Cerebellar cortex (tissue), 1 donor: ENCODE measurements at regions not wholly inside any gene's neighbourhood (a gene's known extent, or its start where the extent isn't known, plus 50 kb on each side); places are given as distances from the start of the nearest gene placed in this dataset.

Source experiments
- DNase-seq: peaks from one replicate; pipeline ENCODE4 v3.0.0-alpha.2; 2015; ENCODE audit warnings: low spot score

DNA sequence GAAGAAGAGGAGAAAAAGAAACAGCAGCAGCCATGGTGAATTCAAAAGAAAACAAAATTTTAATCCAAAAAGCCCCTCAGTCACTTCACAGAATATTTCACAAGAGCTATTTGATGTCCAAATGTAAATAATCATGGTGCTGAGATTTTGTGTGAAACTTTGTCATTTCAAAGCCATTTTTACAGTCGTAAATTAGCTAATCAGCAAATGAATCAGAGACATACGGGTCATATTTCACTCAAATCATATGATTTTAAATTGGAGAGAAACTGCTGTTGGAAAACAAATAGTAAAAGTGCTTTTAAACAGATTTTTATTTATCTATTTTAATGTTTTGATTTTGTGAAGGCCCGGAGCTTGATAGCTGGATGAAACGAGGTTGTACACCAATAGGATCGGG, 101.4 kb upstream of the SMIM23 start:
- no peak for DNase-seq

DNA sequence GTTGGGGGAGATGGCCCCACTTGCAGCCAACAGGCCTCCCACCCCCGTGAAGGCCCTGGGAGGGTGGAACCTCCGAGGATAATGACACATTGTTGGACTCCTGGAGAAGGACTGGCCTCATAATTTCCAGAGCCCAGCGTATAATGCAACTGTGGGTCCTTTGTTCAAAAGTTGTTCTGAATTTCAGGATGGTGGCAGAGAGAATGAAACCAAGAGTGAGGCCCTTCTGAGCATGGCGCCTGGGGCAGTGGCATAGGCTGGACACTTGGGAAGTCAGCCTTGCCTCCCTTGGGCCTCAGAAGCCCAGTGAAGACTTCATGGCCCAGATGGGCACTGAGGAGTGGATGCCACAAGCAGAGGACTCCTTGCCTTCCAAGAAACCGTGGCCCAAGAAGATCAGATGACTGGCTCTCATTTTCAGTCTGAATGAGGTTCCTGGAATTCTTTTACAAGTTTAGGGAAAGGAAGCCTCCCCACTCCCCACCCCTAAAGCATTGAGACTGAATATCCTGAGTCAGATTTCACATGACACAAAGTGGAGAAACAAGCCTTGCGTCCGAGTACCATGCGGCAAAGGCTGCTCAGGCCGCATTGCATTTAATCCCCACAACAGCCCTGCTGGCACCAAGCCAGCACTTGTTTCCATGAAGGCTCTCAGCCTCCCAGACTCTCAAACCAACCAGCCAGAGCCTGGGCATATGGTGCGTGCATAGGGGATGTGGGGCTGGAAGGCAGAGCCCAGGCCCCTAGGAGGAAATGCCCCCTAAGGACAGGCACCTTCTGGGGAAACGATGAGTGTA, 96.7 kb upstream of the SMIM23 start:
- DNase-seq: no peak

DNA sequence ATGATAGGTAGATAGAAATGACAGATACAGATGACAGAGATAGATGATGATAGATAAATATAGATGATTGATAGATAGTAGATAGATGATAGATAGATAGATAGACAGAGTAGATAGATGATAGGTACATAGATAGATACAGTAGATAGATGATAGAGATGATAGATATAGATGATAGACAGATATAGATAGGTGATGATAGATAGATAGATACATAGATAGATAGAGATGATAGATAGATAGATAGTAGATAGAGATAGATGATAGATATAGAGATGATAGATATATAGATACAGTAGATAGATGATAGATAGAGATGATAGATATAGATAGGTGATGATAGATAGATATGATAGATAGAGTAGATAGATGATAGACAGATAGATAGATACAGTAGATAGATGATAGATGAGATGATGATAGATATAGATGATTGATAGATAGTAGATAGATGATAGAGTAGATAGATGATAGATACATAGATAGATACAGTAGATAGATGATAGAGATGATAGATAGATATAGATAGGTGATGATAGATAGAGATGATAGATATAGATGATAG, 95.7 kb upstream of the SMIM23 start:
- no peak for DNase-seq

DNA sequence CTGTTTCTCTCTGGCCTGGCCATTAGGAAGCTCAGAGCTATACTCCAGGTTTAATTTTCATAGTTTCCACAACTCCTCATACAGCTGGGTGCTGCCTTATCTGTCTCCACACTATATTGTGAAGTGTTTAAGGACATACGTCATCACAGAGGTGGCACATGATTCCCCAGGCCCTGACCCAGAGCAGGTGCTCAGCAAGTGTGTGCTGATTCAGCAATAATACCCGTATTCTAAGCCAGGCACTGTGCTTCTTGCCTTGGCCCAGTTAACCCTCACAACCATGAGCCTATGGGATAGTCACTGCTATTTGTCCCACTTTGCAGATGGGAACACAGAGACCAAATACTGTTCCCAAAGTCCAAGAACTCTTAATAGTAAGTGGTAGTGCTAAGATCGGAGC, 93.5 kb upstream of the SMIM23 start:
- DNase-seq: no peak

DNA sequence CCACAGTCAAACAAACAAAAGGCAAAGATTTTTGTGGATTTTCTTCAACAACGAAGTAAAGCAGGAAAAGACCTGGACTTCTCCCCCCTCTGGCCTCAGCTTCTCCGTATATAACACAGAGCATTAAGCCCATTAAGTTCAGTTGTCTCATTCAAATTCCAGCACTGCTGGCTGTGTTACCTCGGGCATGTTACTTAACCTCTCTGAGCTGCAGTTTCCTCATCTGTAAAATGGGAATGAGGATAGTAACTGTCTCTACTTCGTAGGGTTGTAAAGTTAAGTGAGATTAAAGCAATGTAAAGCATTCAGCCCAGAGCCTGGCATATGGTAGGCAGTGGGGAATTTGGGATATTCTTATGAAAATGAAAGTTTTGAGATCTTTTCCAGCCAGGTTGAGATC, 92.7 kb upstream of the SMIM23 start:
- DNase-seq: no peak

DNA sequence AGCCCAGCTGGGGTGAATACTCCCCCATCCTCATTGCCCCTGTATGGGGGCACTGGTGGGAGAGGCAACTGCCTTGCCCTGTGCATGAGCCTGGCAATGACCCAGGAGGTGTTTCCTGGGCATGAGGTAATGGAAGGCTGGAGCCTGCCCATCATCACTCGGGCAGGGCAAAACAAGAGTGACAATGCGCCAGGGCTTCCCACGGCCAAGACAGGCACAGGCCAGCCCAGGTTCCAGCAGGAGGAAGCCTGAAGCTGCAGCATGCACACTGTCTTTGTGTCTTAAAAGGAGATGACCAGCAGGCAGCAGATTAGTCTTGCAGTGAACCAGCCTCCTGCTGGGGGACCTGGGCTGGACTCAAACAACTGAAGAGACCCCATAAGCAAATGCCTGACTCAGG, 92.2 kb upstream of the SMIM23 start:
- DNase-seq: no peak

DNA sequence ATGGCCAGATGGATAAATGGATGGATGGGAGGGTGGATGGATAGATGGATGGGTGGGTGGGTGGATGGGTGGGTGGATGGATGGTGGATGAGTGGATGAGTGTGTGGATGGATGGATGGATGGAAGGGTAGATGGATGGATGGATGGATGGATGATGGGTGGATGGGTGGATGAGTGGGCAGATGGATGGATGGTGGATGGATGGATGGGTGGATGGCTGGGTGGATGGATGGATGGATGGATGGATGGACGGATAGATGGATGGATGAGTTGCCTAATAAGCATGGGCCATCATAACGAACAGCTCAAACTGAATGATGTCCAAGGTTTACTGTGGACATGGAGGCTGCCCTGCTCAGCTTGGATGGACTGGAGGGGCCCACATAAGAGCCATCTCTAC, 89.8 kb upstream of the SMIM23 start:
- no peak for DNase-seq

DNA sequence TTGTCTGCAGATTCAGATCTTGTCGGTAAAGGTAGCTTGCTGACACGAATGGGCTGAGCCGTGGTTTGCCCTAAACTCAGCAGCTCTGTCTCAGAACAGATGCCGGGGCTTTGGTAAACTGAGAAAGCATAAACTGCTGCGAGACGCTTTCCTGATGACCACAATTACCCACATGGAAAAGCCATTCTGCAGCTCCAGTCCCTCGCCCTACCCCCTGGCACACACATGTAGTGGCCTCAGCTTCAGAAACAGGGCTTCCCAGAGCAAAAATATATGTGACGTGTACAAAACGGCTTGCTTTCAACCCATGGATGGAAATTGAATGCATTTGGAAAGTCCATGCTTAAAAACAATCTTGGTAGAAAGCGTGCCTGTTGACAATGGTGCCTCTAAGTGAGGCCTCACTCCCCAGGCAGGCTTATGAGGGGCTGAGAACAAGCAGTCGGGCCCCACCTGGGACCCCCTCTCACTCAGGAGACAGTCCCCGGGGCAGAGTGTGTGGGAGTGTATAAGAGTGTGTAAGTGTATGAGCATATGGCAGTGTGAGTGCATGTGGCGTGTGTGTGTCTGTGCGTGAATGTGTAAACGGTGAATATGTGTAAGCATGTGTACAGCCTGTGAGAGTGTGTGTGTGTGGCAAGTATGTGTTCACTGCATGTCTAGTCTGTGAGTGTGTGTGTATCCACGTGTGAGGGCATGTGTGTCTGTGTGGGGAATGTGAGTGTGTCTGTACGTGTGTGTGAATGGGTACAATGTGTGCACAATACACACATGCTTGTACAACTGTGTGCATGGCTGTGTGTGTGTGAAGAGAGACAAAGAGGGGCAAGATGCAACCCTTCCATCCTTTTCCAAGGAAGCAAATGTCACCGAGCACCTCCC, 88.2 kb upstream of the SMIM23 start:
- no peak for DNase-seq

DNA sequence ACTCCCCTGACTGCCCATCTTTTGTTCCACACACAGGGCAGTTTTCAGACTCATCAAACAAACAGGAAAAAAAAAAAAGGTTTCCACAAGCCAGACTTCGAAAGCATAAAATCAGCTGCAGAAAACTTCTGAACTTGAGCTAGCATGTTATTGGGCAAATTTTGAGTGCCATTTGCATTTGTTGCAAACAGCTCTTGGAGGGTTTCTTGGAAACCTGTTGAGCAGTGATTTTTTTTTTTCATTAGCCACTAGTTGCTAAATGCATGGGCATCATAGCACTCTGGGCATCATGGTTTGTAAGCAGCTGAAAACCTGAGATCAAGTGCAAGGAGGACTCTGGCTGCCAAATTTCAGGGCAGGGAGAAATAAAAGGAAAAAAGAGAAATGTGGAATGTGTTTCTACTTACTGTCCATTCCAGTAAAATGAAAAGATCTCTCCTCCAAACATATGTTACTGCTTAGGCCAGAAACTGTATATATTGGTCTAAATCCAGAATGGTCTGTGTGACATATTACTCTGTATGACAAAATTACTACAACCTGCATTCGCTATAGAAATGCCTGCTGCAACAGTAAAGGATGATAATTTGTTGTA, 85.2 kb upstream of the SMIM23 start:
- no peak for DNase-seq

DNA sequence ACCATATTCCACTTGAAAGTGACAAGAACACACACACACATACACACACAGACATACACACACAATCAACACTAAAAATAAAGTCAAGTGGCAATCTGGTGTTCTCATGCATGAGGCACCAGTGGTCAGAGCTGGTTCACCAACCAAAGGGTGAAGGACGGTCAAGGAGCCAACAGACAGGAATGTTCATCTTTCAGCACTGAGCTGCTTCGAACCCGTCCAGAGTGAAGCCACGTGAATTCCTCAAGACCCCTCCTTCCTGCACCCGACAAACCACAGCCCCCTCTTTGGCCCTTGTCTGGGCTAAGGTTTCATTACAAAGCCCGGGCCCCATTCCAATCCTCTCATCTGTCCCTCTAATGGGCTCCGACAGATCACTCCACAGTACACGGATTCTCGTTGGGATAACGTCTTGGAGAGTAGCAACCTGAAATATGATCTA, 84.5 kb upstream of the SMIM23 start:
- no peak for DNase-seq

DNA sequence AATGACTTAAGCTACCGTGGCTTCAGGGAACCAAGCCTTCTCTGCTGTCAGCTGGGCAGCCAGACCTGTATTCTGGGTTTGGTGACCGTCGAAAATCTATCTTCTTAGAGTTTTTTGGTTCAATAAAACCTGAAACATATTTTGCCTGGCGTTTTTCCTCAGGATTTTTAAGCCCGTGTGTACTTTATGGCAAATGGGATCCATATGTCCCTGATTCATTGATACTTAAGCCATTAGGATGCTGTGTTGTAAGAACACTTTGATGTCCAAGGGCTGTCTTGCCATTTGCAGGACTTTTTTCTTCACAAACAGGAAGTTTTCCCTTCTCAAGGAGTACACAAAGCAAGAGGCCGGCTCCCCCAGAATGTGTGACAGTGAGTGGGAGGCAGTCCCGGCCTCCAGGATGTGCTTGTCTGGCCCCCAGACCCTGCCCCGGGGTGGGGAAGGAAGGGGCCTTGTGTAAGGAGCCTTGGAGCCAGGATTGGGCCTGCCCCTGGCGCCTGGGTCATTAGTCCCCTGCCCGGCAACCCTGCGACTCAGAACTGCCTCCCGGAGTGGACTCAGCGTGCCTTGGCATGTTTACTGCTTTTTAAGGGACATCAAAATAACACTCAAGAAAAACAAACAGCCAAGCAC, 83.4 kb upstream of the SMIM23 start:
- DNase-seq: no peak

DNA sequence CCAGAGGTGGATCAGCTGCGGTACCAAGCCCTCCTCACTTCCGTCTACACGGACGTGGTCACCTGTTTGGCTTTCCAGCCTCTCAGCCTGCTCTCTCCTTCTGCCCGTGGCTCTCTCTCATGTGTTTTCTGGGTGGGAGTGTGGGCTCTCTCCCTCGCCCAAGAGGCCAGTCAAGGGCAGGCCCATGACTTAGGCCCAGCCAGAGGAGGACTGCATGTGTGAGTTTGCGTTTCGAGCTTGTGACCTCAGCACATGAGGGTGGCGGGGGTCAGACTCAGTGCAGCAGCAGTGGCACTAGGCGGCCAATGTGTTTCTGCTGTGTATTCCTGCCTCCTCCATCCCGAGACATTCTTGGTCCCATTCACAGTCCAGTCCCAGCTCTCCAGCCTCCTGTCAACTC, 82.5 kb upstream of the SMIM23 start:
- no peak for DNase-seq

DNA sequence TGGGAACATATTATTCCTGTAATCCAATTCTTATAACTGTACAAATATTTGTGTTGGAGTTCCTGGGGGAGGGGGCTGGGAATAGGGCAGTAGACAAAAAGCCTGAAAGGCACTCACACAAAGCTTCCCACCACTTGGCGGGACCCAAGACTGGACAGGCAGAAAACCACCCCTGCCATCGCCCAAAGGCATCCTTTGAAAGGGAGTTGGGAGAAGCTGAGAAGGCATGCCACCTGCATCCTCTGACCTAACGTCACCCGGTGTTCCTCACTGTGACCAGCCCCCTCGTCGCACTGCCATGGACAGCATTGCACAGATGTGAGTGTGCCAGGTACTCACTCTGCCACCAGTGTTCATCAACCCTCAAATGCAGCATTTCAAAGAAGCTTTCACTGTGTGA, 80.6 kb upstream of the SMIM23 start:
- no peak for DNase-seq

DNA sequence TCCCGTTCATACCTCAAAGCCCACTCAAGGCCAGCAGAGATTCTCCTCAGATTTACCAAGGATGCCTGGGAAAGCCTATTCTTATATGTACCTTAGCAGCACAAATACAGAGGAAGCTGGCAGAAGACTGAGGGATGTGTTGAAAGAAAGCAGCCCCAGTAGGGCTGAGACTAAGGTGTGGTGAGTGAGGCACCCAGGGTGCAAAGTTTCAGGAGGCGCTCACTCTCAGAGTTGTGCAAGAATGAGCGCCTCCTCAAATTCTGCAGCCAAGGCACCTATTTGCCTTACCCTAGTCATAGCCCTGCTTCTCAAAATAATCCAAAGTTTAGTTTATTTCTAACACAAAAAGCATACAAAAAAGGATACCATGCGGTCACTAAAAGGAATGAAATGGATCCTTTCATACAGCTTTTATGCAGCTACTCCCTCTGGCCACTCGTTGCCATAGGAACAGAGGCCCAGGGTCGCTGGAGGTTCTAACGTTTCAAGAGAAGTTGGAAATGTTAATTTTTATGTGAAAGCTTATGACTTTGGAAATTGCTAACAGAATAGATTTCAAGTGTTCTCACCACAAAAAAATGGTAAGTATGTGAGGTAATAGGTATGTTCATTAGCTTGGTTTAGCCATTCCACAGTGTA, 79.7 kb upstream of the SMIM23 start:
- no peak for DNase-seq

DNA sequence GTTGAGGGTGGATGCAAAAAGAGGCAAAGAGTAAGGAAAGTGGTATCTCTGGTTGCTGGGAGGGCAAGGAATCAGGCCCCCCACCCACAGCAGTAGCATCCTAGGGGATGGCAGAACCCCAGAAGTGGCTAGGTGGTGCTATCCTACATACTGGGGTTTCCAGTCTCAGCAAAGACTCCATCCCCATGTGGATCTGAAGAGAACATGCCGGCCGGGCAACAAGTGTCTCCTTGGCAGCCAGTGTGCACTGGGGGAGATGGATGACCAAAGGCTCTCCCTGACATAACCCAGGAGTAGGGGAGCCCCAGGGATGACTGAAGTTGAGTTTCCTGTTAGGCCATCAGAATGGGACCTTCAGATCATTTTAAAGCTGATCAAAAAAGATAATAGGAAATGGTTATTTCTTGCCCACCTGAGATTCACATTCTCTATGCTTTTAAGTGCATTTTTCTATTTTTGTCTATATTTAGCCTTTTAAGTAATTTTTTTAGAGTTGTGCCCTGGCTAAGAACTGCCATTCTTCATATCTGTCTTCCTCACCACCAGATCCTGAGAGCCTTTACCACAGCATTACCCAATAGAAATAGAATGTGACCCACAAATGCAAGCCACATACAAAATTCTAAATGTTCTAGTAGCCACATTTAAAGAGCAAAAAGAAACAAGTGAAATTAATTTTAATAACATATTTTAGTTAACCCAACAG, 78.7 kb upstream of the SMIM23 start:
- no peak for DNase-seq

DNA sequence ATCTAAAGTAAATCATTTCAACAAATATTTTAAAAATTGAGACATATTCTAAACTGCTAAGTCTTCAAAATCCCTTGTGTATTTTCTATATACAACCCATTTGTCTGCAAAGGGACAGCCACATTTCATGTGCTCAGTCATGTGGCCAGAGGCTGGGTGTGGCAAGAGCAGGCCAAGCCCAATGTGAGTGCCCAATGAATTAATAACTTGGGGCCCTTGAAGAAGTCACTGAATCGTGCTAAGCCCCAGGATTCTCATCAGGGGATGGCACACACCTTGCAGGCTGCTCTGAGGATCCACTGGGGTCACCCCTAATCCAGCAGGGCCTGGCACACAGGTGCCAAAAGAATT, 78.2 kb upstream of the SMIM23 start:
- no peak for DNase-seq

DNA sequence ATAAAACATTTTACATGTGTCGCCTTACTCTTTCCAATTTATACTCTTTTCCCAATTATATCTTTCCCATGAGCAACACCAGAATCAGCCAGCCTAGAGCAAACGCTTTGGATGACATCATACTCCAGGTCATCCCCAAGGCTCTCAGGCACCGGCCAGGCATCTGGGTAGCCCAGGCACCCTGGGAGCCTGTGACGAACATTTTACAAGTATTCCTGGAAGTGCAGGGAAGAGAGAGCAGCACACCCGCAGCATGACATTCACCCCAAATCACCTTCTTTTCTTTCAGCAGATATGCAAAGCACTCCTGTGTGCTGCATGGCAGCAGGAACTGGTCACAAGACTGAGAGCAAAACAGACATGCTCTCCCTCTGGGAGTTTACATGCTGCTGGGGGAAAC, 75.7 kb upstream of the SMIM23 start:
- no peak for DNase-seq

DNA sequence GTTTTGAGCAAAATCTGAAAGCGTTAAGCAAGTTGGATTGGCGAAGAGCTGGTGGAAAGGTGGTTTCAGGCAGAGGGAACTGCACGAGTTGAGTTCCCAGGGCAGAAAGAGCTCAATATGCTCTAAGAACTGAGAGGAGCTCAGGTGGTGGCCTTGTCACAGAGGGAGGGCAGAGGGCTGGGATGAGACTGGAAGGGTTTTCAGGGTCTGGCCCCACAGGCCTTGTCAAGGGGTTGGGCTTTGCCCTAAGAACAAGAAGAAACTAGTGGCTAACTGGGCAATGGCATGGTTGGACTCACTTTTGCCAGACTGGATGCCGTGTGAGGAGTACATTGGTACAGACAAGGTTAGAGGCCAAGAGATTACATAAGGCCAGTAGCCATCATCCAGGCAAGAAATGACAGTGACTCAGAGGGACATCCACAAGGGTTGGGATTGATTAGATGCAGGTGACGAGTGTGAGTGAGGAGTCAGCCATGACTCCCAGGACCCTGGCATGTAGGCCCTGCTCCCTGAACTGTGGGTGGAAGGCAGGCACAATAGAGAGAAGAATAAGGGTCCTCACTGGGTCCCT, 75.1 kb upstream of the SMIM23 start:
- DNase-seq: no peak

DNA sequence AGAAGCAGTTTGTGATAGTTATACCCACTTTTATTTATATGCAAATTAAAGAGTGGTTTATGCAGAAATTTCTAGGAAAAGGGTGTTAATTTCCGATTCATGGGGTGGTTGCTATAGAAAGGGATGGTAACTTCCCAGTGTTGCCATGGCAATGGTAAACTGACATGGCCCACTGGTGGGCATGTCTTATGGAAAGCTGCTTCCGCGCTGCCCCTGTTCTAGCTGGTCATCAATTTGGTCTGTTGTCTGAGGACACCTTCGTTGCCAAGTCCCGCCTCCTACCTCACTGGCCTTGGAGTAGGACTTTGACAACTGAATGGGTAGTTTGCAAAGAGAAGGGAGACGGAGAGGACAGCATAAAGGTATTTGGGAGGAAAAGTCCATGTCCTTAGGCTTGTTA, 74.0 kb upstream of the SMIM23 start:
- no peak for DNase-seq

DNA sequence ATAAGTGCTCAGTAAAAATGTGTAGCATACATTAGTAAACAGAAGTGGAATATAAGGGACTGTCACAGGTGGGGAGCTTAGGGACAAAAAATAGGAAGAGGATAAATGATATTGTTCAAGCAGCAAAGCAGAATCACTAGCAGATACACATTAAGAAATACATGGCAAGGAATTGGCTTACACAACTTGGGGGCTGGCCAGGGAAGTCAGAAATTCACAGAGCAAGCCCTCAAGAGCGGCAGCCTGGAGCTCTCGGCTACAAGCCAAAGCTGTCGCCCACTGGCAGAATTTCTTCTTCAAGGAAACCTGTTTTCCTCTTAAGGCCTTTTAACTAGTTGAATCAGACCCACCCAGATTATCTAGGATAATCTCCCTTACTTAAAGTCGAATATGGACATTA, 73.0 kb upstream of the SMIM23 start:
- DNase-seq: no peak

DNA sequence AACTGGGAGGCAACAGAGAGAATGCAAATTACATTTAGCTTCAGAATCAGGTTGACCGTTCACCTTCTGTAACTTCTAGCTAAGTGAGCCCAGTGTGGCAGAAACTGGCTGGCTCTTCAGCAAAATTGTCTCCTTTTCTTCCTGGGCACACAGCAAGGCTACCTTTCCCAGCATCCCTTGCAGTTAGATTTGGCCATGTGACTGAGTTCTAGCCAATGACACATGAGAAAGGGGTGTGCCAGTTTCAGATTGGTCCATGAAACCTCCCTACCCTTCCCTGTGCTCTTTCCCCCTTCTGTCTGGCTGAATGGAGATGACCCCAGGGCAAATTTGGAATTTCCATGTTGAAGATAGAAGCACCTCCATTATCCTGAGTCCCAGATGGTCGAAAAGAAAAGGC, 72.5 kb upstream of the SMIM23 start:
- DNase-seq: no peak
